HG03342 (cell line): ENCODE measurements at regions not wholly inside any gene's neighbourhood (a gene's known extent, or its start where the extent isn't known, plus 50 kb on each side); places are given as distances from the start of the nearest gene placed in this dataset.
"Not testable (repeated sequence)": the region's sequence is repeated elsewhere in the genome, so short reads cannot be mapped to it uniquely, and the experiment has no call there.

Experiments
- ATAC-seq: cut with Tn5 transposase; IDR thresholded peaks from one replicate; pipeline ENCODE4 v1.9.1; 2021; ENCODE audit warnings: mild to moderate bottlenecking, moderate library complexity; ENCODE audit not compliant: unreplicated experiment

DNA sequence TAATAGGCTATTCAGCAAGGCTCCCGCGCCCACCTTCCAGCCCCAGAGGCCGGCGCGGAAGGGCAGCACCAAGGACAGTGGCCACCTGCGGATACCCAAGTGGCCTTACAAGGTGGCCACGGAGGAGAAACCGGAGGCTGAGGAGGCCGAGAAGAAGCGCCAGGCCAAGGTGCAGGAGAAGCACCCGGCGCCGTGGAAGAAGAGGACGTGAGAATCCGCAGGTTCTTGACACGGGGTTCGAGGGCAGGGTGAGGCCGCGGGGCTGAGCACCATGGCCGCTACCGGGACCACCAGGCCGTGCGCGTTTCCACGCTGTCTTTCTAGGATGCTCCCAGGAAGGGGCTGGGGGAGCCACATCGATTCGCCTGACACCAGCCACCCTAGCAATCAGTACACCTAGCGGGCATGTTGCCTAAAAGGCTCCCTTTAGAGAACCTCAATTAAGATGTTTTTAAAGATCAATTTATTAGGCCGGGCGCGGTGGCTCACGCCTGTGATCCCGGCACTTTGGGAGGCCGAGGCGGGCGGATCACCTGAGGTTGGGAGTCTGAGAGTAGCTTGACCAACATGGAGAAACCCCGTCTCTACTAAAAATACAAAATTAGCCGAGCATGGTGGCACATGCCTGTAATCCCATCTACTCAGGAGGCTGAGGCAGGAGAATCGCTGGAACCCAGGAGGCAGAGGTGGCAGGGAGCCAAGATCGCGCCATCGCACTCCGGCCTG, 134.3 kb upstream of the OR4C13 start:
- ATAC-seq, result not testable (repeated sequence)

DNA sequence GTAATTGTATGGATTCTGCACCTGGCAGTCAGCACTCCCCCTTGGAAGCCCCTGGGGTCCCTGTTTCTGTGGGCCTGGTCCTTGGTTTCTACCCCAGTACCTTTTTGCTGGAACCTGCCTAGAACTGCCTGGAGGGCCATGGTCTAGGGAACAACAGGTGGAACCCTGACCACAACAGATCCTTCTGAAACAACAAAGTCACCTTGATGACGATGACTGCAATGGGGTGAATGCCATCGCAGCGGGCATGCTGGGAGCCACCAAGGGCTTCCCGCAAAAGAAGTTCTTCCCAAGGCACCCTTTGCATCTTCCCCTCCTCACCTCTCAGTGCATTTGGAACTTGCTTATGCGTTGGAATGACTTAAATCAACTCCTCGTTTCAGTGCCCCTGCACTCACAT, 129.0 kb upstream of the OR4C13 start:
- ATAC-seq, result not testable (repeated sequence)

GRCh38 chr11:49850541-49850940, 101.7 kb upstream of the OR4C13 start:
- ATAC-seq, result not testable (repeated sequence)

DNA sequence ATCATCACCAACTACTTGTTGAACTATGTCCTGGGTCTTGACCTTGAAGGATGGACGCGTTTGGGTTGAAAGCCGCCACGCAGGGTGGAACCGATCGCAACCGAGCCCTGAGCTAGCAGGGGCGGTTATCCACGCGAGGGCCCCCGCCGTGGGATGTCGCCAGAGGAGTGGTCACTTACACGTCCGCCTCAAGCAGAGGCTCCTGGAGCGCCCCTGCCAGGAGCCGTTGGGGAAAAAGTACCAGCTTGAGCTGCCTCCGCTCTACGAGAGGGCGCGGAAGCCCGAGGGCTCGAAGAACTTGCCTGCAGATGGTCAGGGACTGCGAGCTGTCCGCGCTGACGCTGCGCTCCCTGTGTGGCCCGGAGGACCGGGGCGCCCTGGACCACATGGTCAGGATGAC, 100.7 kb upstream of the OR4C13 start:
- ATAC-seq, result no peak

- ATAC-seq, result no peak
Measured at GRCh38 chr11:49851971-49852389, 100.2 kb upstream of the OR4C13 start.

DNA sequence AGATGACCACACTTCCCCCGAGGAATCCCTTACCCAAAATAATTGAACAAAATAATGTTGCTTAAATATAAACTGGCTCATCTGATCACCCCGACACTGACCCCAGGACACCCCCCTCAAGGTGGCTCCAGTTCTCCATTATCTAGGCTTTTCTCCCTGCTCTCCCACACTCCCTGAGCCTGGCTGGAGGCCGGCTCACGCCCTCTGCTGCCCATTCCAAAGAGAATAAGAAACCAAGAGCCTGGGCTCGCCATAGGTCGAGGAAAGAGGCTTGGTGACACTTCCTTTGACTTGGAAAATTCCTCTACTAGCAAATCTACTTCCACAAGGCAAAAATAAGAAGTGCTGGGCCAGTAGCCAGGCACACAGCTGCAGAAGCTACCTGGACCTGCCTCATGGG, 63.3 kb upstream of the OR4C13 start:
- ATAC-seq, result not testable (repeated sequence)

DNA sequence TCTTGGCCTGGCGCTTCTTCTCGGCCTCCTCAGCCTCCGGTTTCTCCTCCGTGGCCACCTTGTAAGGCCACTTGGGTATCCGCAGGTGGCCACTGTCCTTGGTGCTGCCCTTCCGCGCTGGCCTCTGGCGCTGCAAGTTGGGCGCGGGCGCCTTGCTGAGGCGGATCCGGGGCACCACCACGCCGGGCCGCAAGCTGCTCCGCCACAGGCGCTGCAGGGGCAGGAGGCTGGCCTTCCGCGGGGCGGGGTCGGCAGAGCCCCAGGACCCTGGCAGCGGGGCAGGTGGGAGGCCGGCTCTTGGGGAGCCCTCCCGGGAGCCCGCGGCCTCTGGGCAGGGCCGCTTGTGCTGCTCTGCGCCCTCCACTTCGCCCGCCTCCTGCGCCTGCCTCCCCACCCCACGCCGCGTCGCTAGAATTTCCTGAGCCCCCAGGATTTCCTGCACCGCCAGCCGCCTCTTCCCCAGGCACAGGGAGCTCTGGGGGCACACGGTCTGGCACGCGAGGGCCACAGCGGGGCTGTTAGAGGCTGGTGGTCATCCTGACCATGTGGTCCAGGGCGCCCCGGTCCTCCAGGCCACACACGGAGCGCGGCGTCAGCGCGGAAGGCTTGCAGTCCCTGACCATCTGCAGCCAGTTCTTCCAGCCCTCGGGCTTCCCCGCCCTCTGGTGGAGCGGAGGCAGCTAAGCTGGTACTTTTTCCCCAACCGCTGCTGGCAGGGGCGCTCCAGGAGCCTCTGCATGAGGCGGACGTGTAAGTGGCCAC, 60.1 kb upstream of the OR4C13 start:
- not testable (repeated sequence) for ATAC-seq

GRCh38 chr11:49893442-49893841, 58.7 kb upstream of the OR4C13 start:
- ATAC-seq, result not testable (repeated sequence)
